HUES48 (cell line): ENCODE measurements at regions not wholly inside any gene's neighbourhood (a gene's known extent, or its start where the extent isn't known, plus 50 kb on each side); places are given as distances from the start of the nearest gene placed in this dataset.

ENCODE experiments used
- H3K27ac ChIP-seq: one replicate; pipeline ENCODE4 v1.7.0; 2013; ENCODE audit warnings: low read depth, low read length, inconsistent platforms
- H3K27me3 ChIP-seq: 2 replicates; pipeline ENCODE4 v1.6.1; 2013; ENCODE audit warnings: mild to moderate bottlenecking, low read length; ENCODE audit not compliant: control insufficient read depth, insufficient read depth
- H3K36me3 ChIP-seq: 2 replicates; pipeline ENCODE4 v1.6.1; 2013; ENCODE audit warnings: low read length; ENCODE audit not compliant: control insufficient read depth, insufficient read depth
- H3K4me1 ChIP-seq: 2 replicates; pipeline ENCODE4 v1.6.1; 2013; ENCODE audit warnings: mild to moderate bottlenecking, low read length; ENCODE audit not compliant: control insufficient read depth, insufficient read depth
- H3K4me3 ChIP-seq: 2 replicates; pipeline ENCODE4 v1.5.1; 2013; ENCODE audit warnings: mild to moderate bottlenecking, low read depth, low read length
- H3K9ac ChIP-seq: 2 replicates; pipeline ENCODE4 v1.6.1; 2013; ENCODE audit warnings: mild to moderate bottlenecking, low read depth, low read length, moderate library complexity
- H3K9me3 ChIP-seq: 2 replicates; pipeline ENCODE4 v1.6.1; 2013; ENCODE audit warnings: low read length; ENCODE audit not compliant: control insufficient read depth, insufficient read depth

DNA sequence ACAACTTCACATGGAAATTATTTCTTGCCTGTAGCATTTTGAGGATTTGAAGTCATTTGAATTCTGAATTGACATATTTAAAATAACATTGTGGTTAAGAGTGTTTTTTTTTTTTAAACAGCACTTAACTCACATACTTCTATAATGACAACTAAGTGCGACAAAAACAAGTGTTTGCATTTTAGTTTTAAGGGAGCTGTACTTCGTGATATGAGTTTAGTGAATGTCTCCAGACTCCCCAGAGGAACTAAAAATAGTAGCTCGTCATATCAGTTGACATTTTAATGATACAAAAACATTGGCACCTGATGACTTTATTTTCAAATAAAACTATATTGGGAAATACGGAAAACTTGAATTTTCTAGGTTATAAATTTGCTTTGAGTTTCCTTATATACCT is 389.6 kb upstream of the MON1B start:
- Histone ChIP-seq H3K4me3 (no peak overlapping the region), H3K9ac (no peak overlapping the region), H3K27me3 (no peaks in the 10 kb centered on the region), H3K4me1 (peaks cover 8% of the 10 kb centered on the region; the same call in 1 of the 2 replicates), H3K36me3 (no peaks in the 10 kb centered on the region), H3K9me3 (no peaks in the 10 kb centered on the region), H3K27ac (no peak overlapping the region)

DNA sequence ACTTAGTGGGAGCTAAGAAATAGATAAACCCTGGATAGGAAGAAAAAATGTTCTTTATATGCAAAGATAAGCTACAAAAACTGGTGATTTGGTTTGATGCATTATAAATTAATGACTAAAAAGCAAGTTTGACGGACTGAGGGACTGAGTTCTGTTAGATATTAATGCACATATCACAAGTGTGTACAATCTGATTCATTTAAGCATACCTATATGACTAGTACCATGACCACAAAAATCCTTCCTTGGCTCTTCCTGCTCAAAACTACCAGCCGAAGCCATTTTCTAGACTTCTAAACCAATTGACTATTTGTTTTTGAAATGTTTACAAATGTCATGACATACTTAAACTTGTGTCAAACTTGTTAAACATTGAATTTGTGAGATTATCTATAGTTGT is 374.5 kb upstream of the MON1B start:
- no peak overlapping the region for H3K4me3 ChIP-seq
- no peak overlapping the region for H3K27ac ChIP-seq
- H3K9me3 ChIP-seq, result no peaks in the 10 kb centered on the region
- H3K9ac ChIP-seq, result no peak overlapping the region
- H3K4me1 ChIP-seq, result no peaks in the 10 kb centered on the region
- no peaks in the 10 kb centered on the region for H3K36me3 ChIP-seq
- H3K27me3 ChIP-seq, result no peaks in the 10 kb centered on the region

DNA sequence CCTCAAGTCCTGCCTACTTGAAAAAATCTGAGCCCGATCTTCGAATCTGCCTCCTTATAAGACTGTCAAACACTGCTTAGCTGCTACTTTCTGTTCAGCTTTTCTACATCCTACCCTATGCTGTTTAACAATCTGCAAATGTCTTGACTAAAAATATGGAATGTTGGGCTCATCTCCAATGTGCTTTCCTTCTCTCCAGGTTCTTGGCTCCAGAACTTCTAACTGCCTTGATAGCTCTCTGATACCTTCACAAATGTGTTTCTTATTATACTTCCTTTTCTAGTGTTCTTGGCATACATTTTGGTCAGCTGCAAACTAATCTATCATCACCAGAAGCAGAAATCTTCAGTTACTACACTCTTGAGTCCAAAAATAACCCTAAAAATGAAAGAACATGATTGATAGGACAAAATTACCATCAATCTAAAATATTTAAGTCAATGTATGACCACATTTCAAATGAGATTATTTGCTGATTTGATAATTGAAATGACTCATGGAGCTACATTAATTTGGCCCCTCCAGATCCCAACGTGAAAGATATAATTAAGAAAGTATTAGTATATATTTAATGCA is 372.3 kb upstream of the MON1B start:
- no peaks in the 10 kb centered on the region for H3K4me1 ChIP-seq
- H3K9me3 ChIP-seq, result no peaks in the 10 kb centered on the region
- H3K27ac ChIP-seq, result no peak overlapping the region
- no peaks in the 10 kb centered on the region for H3K36me3 ChIP-seq
- no peak overlapping the region for H3K9ac ChIP-seq
- H3K4me3 ChIP-seq, result no peak overlapping the region
- H3K27me3 ChIP-seq, result no peaks in the 10 kb centered on the region

DNA sequence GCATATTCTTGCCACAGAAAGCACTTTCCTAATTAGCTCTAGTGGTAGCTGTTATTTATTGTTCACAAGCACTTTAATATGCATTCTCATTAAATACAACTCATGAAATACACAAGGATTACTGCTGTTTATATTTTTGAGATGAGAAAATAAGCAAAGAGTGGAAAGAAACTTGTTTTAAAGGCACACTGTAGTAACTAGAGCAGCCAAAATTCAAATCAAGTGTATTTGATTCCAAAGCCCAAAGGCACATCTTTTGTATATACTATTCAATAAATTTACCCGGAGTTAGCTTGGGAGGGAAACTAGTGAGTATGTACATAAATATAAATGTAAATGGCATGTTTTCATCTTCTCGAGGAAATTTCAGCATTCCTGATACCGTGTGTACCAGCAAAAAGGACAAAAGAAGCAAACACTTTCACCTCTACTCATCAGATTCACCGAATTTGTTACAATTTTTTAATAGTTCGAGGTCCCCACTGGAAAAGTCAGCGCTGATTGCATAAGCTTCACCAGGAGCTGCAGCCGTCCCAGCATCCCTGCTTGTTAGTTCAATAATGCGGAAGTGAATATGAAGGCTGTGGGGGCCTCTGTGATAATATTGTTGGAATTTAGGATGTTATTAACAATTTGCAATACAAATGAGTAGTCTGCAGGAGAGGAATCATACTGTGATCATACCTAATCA is 371.6 kb upstream of the MON1B start:
- no peaks in the 10 kb centered on the region for H3K27me3 ChIP-seq
- no peak overlapping the region for H3K27ac ChIP-seq
- no peaks in the 10 kb centered on the region for H3K36me3 ChIP-seq
- H3K9ac ChIP-seq, result no peak overlapping the region
- no peaks in the 10 kb centered on the region for H3K9me3 ChIP-seq
- H3K4me3 ChIP-seq, result no peak overlapping the region
- H3K4me1 ChIP-seq, result no peaks in the 10 kb centered on the region

DNA sequence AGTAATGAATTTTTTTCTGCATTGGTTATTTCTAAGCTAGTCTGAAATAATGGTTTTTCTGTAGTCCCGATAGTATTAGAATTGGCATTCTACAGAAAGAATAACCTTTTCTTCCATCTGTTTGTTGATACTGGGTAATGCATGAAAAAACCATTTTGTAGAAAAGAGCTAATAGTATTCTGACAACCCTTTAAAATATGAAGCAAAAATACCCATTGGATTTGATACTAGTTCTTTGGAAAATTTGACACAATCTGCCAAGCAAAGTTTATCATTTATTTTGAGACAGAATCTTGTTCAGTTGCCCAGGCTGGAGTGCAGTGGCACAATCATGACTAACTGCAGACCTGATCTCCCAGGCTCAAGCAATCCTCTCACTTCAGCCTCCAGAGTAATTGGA is 366.8 kb upstream of the MON1B start:
- Histone ChIP-seq H3K9me3 (no peaks in the 10 kb centered on the region), H3K9ac (no peak overlapping the region), H3K27ac (no peak overlapping the region), H3K27me3 (no peaks in the 10 kb centered on the region), H3K4me1 (no peaks in the 10 kb centered on the region), H3K4me3 (no peak overlapping the region), H3K36me3 (no peaks in the 10 kb centered on the region)

DNA sequence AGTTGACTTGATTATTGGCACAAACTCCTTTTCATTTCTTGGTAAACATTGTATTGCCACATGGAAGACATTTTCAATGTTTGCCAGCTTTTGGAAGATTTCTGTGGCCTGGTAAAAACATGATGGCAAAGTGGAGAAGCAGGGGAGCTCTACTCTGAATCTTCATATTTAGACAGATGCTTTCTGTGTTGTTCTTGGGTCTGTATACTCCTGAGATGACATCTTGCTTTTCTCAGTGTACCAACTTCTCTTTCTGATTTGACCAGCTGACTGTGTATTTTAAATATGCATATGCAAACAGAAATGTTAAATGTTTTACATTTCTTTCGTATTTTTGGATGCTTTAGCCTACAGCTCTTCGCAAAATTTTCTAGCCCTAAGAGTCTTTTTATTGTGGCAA is 366.2 kb upstream of the MON1B start:
- Histone ChIP-seq H3K27me3 (no peaks in the 10 kb centered on the region), H3K4me3 (no peak overlapping the region), H3K4me1 (no peaks in the 10 kb centered on the region), H3K36me3 (no peaks in the 10 kb centered on the region), H3K9ac (no peak overlapping the region), H3K27ac (no peak overlapping the region), H3K9me3 (no peaks in the 10 kb centered on the region)

DNA sequence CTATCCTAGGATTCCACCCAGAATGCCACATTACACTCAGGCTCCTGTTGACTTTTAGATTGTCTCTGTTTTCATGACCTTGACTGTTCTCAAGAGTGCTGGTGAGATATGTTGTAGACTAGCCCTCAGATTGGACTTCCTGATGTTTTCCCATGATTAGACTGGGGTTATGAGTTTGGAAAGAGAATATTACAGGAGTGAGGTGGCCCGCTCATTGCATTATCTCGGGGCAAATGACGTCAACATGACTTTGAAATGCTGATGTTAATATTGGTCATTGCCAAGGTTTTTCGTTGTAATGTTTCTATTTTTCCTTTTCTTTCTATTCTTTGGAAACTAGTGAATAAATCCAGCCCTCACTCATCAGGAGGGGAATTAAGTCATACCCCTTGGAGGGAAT is 355.7 kb upstream of the MON1B start:
- Histone ChIP-seq H3K9ac (no peak overlapping the region), H3K4me1 (no peaks in the 10 kb centered on the region), H3K27me3 (no peaks in the 10 kb centered on the region), H3K9me3 (no peaks in the 10 kb centered on the region), H3K4me3 (no peak overlapping the region), H3K27ac (no peak overlapping the region), H3K36me3 (no peaks in the 10 kb centered on the region)

DNA sequence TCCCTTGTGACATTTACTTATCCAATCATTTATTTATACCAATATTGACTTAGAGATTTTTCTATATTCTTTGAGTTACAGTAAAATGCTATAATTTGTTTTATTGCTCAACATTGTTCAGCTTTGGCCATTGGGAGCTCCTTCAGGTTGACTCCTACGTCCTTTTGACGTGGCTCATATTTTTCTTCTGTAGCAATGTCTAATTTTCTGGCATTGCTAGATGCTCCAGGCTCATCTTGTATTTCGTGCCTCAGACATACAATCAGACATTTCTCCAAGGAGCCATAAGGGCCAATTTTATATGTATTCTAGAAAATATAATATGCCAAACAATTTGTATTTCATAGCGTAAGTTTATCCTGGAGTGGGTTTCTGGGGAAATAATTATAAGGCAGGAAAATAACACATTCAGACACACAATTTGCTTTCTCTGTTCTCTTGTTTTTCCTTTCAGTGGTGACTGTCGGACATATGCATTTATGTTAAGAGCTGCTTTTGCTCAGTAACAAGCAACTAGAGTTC is 355.1 kb upstream of the MON1B start:
- H3K4me3 ChIP-seq, result no peak overlapping the region
- H3K27me3 ChIP-seq, result no peaks in the 10 kb centered on the region
- H3K9ac ChIP-seq, result no peak overlapping the region
- no peaks in the 10 kb centered on the region for H3K36me3 ChIP-seq
- H3K4me1 ChIP-seq, result no peaks in the 10 kb centered on the region
- no peaks in the 10 kb centered on the region for H3K9me3 ChIP-seq
- no peak overlapping the region for H3K27ac ChIP-seq

DNA sequence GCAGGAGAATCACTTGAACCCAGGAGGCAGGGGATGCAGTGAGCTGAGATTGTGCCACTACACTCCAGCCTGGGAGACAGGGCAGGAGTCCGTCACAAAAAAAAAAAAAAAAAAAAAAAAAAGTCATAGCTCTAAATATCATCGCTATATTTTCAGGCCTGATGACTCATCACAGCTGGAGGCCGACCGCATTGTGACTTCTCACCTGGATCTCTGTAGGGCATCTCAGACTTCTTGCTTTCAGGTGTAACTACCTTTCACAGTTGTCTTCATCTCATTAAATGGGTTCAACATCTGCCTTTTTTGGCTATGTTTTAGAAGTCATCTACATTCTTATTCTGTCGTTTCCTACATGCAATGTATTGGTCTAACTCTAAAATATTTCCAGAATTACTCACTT is 353.1 kb upstream of the MON1B start:
- H3K9me3 ChIP-seq, result no peaks in the 10 kb centered on the region

DNA sequence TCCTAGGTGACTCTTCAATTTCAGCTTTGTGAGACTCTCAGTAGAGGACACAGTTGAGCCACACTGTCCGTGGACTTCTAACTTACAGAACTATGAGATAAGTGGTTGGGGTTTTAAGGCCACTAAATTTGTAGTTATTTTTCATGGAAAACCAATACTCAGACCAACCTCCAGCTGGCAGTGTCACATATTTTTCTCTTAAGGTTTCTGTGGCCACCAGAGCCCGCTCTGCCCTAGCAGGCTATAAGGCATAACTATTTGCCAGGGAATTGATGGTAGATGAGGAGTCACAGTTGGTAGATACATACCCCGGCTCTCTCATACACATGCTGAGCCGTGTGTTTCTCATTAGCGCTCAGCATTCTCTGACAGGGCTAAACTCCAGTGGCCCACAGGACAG is 336.8 kb upstream of the MON1B start:
- Histone ChIP-seq H3K27me3 (no peaks in the 10 kb centered on the region), H3K9me3 (no peaks in the 10 kb centered on the region), H3K36me3 (no peaks in the 10 kb centered on the region), H3K4me3 (no peak overlapping the region), H3K27ac (no peak overlapping the region), H3K4me1 (no peaks in the 10 kb centered on the region), H3K9ac (no peak overlapping the region)

More for the DNA sequence above, 353.1 kb upstream of the MON1B start:
- Histone ChIP-seq H3K27ac (no peak overlapping the region), H3K27me3 (no peaks in the 10 kb centered on the region), H3K4me3 (no peak overlapping the region), H3K4me1 (no peaks in the 10 kb centered on the region), H3K36me3 (no peaks in the 10 kb centered on the region), H3K9ac (no peak overlapping the region)

DNA sequence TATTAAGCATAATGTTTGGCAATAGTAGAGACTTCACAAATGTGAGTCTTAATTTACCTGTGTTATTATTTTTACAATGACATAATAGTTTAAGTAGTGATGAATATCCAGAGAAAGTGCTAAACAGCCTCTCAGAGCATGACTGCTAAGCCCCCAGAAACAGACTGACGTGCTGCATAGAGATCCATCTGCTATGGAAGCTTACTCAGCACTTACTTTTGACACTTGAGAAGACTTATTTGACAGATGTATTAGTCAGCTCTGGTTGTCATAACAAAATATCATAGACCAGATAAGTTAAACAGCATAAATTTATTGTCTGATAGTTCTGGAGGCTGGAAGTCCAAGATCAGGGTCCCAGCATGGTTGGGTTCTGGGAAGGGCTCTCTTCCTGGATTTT is 334.9 kb upstream of the MON1B start:
- Histone ChIP-seq H3K27ac (no peak overlapping the region), H3K27me3 (no peaks in the 10 kb centered on the region), H3K4me1 (no peaks in the 10 kb centered on the region), H3K9me3 (no peaks in the 10 kb centered on the region), H3K36me3 (no peaks in the 10 kb centered on the region), H3K9ac (no peak overlapping the region), H3K4me3 (no peak overlapping the region)
